H9 (cell line): ENCODE measurements at regions not wholly inside any gene's neighbourhood (a gene's known extent, or its start where the extent isn't known, plus 50 kb on each side); places are given as distances from the start of the nearest gene placed in this dataset.

ENCODE experiments used
- DNase-seq: peaks from one replicate; pipeline ENCODE4 v3.0.0-alpha.2; 2017
- H2AFZ ChIP-seq: one replicate; pipeline ENCODE4 v1.6.1; 2013; ENCODE audit warnings: mild to moderate bottlenecking, low read length, control low read depth, moderate library complexity
- H2AK5ac ChIP-seq: 2 replicates; pipeline ENCODE4 v1.6.1; 2013; ENCODE audit warnings: low read length, control low read depth, mixed read lengths; ENCODE audit not compliant: insufficient read length
- H2BK120ac ChIP-seq: one replicate; pipeline ENCODE4 v1.6.1; 2013; ENCODE audit warnings: low read depth, mild to moderate bottlenecking, low read length, control low read depth, inconsistent platforms; ENCODE audit not compliant: poor library complexity, severe bottlenecking
- H2BK12ac ChIP-seq: 2 replicates; pipeline ENCODE4 v1.6.1; 2013; ENCODE audit warnings: low read length, control low read depth, mixed read lengths, low read depth; ENCODE audit not compliant: insufficient read length
- H2BK15ac ChIP-seq: 2 replicates; pipeline ENCODE4 v1.6.1; 2013; ENCODE audit warnings: low read depth, low read length, control low read depth
- H2BK20ac ChIP-seq: one replicate; pipeline ENCODE4 v1.6.1; 2013; ENCODE audit warnings: low read depth, mild to moderate bottlenecking, low read length, control low read depth, inconsistent platforms; ENCODE audit not compliant: poor library complexity, severe bottlenecking
- H2BK5ac ChIP-seq: 2 replicates; pipeline ENCODE4 v1.6.1; 2013; ENCODE audit warnings: low read length, control low read depth, mixed read lengths; ENCODE audit not compliant: insufficient read length
- H3K14ac ChIP-seq: 2 replicates; pipeline ENCODE4 v1.6.1; 2013; ENCODE audit warnings: low read length, control low read depth; ENCODE audit not compliant: insufficient read depth
- H3K18ac ChIP-seq: 2 replicates; pipeline ENCODE4 v1.6.1; 2013; ENCODE audit warnings: low read depth, mild to moderate bottlenecking, mixed read lengths, low read length, control low read depth; ENCODE audit not compliant: insufficient read length
- H3K23ac ChIP-seq: 2 replicates; pipeline ENCODE4 v1.6.1; 2013; ENCODE audit warnings: low read length, control low read depth, mixed read lengths, low read depth; ENCODE audit not compliant: insufficient read length
- H3K23me2 ChIP-seq: 2 replicates; pipeline ENCODE4 v1.6.1; 2013; ENCODE audit warnings: low read depth, mild to moderate bottlenecking, mixed read lengths, low read length, control low read depth; ENCODE audit not compliant: insufficient read length, poor library complexity, severe bottlenecking
- H3K27ac ChIP-seq: 2 replicates; pipeline ENCODE4 v1.5.1; 2013; ENCODE audit warnings: low read length, control low read depth, mixed read lengths, low read depth; ENCODE audit not compliant: insufficient read length
- H3K27me3 ChIP-seq: 2 replicates; pipeline ENCODE4 v1.6.1; 2013; ENCODE audit warnings: low read length, control low read depth, inconsistent platforms; ENCODE audit not compliant: insufficient read depth
- H3K4ac ChIP-seq: 2 replicates; pipeline ENCODE4 v1.6.1; 2013; ENCODE audit warnings: low read depth, mild to moderate bottlenecking, control low read depth, inconsistent platforms, low read length, moderate library complexity
- H3K4me1 ChIP-seq: 2 replicates; pipeline ENCODE4 v1.6.1; 2013; ENCODE audit warnings: low read length, control low read depth, inconsistent platforms; ENCODE audit not compliant: insufficient read depth
- H3K4me2 ChIP-seq: 2 replicates; pipeline ENCODE4 v1.6.1; 2013; ENCODE audit warnings: low read length, control low read depth, mixed read lengths; ENCODE audit not compliant: insufficient read length, insufficient read depth
- H3K56ac ChIP-seq: 2 replicates; pipeline ENCODE4 v1.6.1; 2013; ENCODE audit warnings: low read depth, mild to moderate bottlenecking, mixed read lengths, low read length, control low read depth; ENCODE audit not compliant: insufficient read length
- H3K79me1 ChIP-seq: 2 replicates; pipeline ENCODE4 v1.6.1; 2013; ENCODE audit warnings: low read depth, mild to moderate bottlenecking, moderate library complexity, low read length, control low read depth, inconsistent platforms; ENCODE audit not compliant: insufficient read depth, poor library complexity, severe bottlenecking
- H3K79me2 ChIP-seq: 2 replicates; pipeline ENCODE4 v1.6.1; 2013; ENCODE audit warnings: low read length, control low read depth, inconsistent platforms; ENCODE audit not compliant: insufficient read depth
- H3K9ac ChIP-seq: 2 replicates; pipeline ENCODE4 v1.6.1; 2013; ENCODE audit warnings: low read length, control low read depth, mixed read lengths; ENCODE audit not compliant: insufficient read length; ENCODE audit errors: extremely low read depth
- H3K9me3 ChIP-seq: one replicate; pipeline ENCODE4 v1.6.1; 2013; ENCODE audit warnings: low read depth, low read length, inconsistent platforms; ENCODE audit not compliant: control insufficient read depth
- H3T11ph ChIP-seq: one replicate; pipeline ENCODE4 v1.6.1; 2013; ENCODE audit warnings: mild to moderate bottlenecking, low read length, control low read depth, inconsistent platforms
- H4K20me1 ChIP-seq: one replicate; pipeline ENCODE4 v1.6.1; 2013; ENCODE audit not compliant: control insufficient read depth, insufficient read length, insufficient read depth
- H4K5ac ChIP-seq: 2 replicates; pipeline ENCODE4 v1.6.1; 2013; ENCODE audit warnings: low read depth, mild to moderate bottlenecking, mixed read lengths, low read length, control low read depth; ENCODE audit not compliant: insufficient read length
- H4K8ac ChIP-seq: replicated peaks from 2 replicates; pipeline ENCODE4 v1.6.1; 2013; ENCODE audit warnings: low read length, control low read depth, mixed read lengths, low read depth; ENCODE audit not compliant: insufficient read length
- H4K91ac ChIP-seq: 2 replicates; pipeline ENCODE4 v1.6.1; 2013; ENCODE audit warnings: low read depth, mild to moderate bottlenecking, moderate library complexity, mixed read lengths, low read length, control low read depth; ENCODE audit not compliant: insufficient read length
- H3K27ac Mint-ChIP-seq, 3 experiments: 2 replicates in 2 of 3; 3 replicates in 1 of 3; pipeline ENCODE4 v1.8.0; 2020 to 2021; ENCODE audit warnings: mixed read lengths in 3 of 3, mild to moderate bottlenecking in 1 of 3, moderate library complexity in 1 of 3
- H3K27me3 Mint-ChIP-seq: 2 replicates; pipeline ENCODE4 v1.8.0; 2021; ENCODE audit warnings: low read depth, mild to moderate bottlenecking, moderate library complexity, mixed read lengths
- H3K36me3 Mint-ChIP-seq, 3 experiments: 2 replicates in 2 of 3; 3 replicates in 1 of 3; pipeline ENCODE4 v1.8.0; 2020 to 2021; ENCODE audit warnings: low read depth in 3 of 3, mixed read lengths in 3 of 3; ENCODE audit not compliant: insufficient read depth in 1 of 3
- H3K4me1 Mint-ChIP-seq, 2 experiments: 2 replicates each; pipeline ENCODE4 v1.8.0; 2020; ENCODE audit warnings: mixed read lengths in 2 of 2
- H3K4me3 Mint-ChIP-seq, 2 experiments: 2 replicates in 1 of 2; 3 replicates in 1 of 2; pipeline ENCODE4 v1.8.0; 2020 to 2021; ENCODE audit warnings: mild to moderate bottlenecking in 2 of 2, mixed read lengths in 2 of 2, moderate library complexity in 1 of 2
- H3K9me3 Mint-ChIP-seq, 2 experiments: 2 replicates in 1 of 2; 3 replicates in 1 of 2; pipeline ENCODE4 v1.8.0; 2020; ENCODE audit warnings: mild to moderate bottlenecking in 2 of 2, mixed read lengths in 2 of 2, moderate library complexity in 1 of 2
- WGBS: extraction: QIAGEN DNeasy Blood & Tissue Kit; methylation state at CpG from one replicate; pipeline ENCODE4 v1.1.7; 2013; ENCODE audit warnings: missing lambda C conversion rate, low lambda C conversion rate, mixed read lengths; ENCODE audit not compliant: insufficient read length; ENCODE audit errors: extremely low coverage; 5-methylcytosine and 5-hydroxymethylcytosine counted together
- TF ChIP-seq, protein P1 (sequence below): fragments of 200-600 bp; sonication (generic); conservative IDR thresholded peaks from 3 replicates; pipeline ENCODE4 v1.8.0; 2021; ENCODE audit warnings: antibody characterized with exemption, mild to moderate bottlenecking

- H3K79me1 ChIP-seq, result no peaks in the 10 kb centered on the region
- H2AFZ ChIP-seq, result no peak overlapping the region
- no peak for DNase-seq
- H2BK20ac ChIP-seq, result no peak overlapping the region
- H4K5ac ChIP-seq, result no peak overlapping the region
- H3K9me3 ChIP-seq, result no peaks in the 10 kb centered on the region
- H3K4me1 ChIP-seq, result no peaks in the 10 kb centered on the region
- H2BK15ac ChIP-seq, result no peak overlapping the region
- no peaks in the 10 kb centered on the region for H3K79me2 ChIP-seq
- H3K27ac ChIP-seq, result no peak overlapping the region
- H3T11ph ChIP-seq, result no peak overlapping the region
- no CpG with 5 or more reads among the region's 1 CpG for WGBS
- no peak overlapping the region for H2BK5ac ChIP-seq
- no peak overlapping the region for H3K18ac ChIP-seq
- no peak overlapping the region for H2AK5ac ChIP-seq
- no peak overlapping the region for H3K4me3 Mint-ChIP-seq
- H3K4ac ChIP-seq, result no peak overlapping the region
- no peak overlapping the region for H3K14ac ChIP-seq
- no peak overlapping the region for H2BK12ac ChIP-seq
- no peak overlapping the region for H4K8ac ChIP-seq
- TF ChIP-seq, protein P1, sequence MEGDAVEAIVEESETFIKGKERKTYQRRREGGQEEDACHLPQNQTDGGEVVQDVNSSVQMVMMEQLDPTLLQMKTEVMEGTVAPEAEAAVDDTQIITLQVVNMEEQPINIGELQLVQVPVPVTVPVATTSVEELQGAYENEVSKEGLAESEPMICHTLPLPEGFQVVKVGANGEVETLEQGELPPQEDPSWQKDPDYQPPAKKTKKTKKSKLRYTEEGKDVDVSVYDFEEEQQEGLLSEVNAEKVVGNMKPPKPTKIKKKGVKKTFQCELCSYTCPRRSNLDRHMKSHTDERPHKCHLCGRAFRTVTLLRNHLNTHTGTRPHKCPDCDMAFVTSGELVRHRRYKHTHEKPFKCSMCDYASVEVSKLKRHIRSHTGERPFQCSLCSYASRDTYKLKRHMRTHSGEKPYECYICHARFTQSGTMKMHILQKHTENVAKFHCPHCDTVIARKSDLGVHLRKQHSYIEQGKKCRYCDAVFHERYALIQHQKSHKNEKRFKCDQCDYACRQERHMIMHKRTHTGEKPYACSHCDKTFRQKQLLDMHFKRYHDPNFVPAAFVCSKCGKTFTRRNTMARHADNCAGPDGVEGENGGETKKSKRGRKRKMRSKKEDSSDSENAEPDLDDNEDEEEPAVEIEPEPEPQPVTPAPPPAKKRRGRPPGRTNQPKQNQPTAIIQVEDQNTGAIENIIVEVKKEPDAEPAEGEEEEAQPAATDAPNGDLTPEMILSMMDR, result no peak
- H3K4me2 ChIP-seq, result no peak overlapping the region
- peaks cover 0 to under 1% of the 10 kb centered on the region in 2 experiments; a peak in 2 of 4 replicates for H3K4me1 Mint-ChIP-seq
- H3K9ac ChIP-seq, result no peak overlapping the region
- H3K27me3 Mint-ChIP-seq, result peaks cover 2% of the 10 kb centered on the region; the same call in 1 of the 2 replicates
- H3K23ac ChIP-seq, result no peak overlapping the region
- H3K56ac ChIP-seq, result no peak overlapping the region
- no peak overlapping the region for H3K27ac Mint-ChIP-seq
- H4K91ac ChIP-seq, result no peak overlapping the region
- H3K23me2 ChIP-seq, result no peaks in the 10 kb centered on the region
- H3K9me3 Mint-ChIP-seq, result no peaks in the 10 kb centered on the region
- H3K27me3 ChIP-seq, result no peaks in the 10 kb centered on the region
- no peaks in the 10 kb centered on the region for H3K36me3 Mint-ChIP-seq
- no peaks in the 10 kb centered on the region for H4K20me1 ChIP-seq
- no peak overlapping the region for H2BK120ac ChIP-seq
Observed at GRCh38 chr6:113304116-113304515, 553.0 kb upstream of the MARCKS start.
